Neural progenitor cell (in vitro differentiated cells): ENCODE measurements at regions not wholly inside any gene's neighbourhood (a gene's known extent, or its start where the extent isn't known, plus 50 kb on each side); places are given as distances from the start of the nearest gene placed in this dataset.

Experiments used
- EZH2 ChIP-seq: fragments of 200-600 bp; sonication (generic); IDR thresholded peaks from 2 replicates; pipeline ENCODE4 v1.6.1; 2017; ENCODE audit warnings: antibody characterized with exemption, mild to moderate bottlenecking, moderate library complexity
- TF ChIP-seq, protein P1 (sequence below): fragments of 200-600 bp; sonication (generic); IDR thresholded peaks from 2 replicates; pipeline ENCODE4 v1.5.1; 2017; ENCODE audit warnings: antibody characterized with exemption, mild to moderate bottlenecking

DNA sequence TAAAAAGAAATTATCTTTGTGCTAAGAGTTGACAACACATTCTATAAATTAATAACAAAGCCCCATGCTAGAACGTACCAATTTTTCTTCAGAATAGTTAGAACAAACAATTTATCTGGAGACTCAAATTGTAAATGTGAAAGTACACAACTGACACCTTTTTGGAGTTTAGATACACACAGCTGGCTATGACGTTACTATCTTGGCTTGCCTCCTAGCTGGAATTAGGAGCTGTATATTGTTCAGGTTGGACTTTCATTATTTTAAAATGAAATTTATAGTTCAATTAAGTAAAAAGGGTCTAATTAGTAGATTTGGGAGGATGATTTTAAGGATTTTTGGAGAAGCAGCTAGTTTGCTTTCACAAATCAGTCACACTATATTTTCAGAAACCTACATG, 393.9 kb upstream of the RIOK2 start:
- TF ChIP-seq, protein P1, sequence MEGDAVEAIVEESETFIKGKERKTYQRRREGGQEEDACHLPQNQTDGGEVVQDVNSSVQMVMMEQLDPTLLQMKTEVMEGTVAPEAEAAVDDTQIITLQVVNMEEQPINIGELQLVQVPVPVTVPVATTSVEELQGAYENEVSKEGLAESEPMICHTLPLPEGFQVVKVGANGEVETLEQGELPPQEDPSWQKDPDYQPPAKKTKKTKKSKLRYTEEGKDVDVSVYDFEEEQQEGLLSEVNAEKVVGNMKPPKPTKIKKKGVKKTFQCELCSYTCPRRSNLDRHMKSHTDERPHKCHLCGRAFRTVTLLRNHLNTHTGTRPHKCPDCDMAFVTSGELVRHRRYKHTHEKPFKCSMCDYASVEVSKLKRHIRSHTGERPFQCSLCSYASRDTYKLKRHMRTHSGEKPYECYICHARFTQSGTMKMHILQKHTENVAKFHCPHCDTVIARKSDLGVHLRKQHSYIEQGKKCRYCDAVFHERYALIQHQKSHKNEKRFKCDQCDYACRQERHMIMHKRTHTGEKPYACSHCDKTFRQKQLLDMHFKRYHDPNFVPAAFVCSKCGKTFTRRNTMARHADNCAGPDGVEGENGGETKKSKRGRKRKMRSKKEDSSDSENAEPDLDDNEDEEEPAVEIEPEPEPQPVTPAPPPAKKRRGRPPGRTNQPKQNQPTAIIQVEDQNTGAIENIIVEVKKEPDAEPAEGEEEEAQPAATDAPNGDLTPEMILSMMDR: no peak
- no peak for TF ChIP-seq EZH2
